NCI-H2107 treated with DMSO at 0.1 percent for 48 hours (cell line): ENCODE measurements at regions not wholly inside any gene's neighbourhood (a gene's known extent, or its start where the extent isn't known, plus 50 kb on each side); places are given as distances from the start of the nearest gene placed in this dataset.
A peak's percentile ranks its signal among the peaks of the same experiment; 100 is the strongest.

Source experiments
- DNase-seq: peaks from one replicate; lab custom pipeline; 2025; ENCODE audit not compliant: unreplicated experiment; lab: John Stamatoyannopoulos, UW

DNA sequence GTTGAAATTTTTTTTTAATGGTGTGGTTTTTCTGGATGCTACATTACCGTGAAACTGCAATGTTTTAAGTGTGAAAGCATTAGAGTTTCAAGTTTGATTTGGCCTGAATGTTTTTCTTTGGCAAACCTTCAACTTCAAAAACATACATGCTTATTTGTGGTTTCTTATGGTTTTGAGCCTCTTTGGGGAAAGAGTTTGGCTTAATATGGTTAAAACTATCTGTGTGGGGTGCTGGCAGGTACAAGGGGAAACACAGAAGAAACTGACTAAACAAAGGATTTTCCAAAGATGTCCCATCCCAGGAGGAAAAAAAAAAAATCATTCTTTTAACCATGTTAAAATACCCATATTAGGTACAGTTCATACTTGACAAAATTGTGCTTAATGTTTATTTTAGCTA, 121.1 kb downstream of the HGF start:
- no peak for DNase-seq

DNA sequence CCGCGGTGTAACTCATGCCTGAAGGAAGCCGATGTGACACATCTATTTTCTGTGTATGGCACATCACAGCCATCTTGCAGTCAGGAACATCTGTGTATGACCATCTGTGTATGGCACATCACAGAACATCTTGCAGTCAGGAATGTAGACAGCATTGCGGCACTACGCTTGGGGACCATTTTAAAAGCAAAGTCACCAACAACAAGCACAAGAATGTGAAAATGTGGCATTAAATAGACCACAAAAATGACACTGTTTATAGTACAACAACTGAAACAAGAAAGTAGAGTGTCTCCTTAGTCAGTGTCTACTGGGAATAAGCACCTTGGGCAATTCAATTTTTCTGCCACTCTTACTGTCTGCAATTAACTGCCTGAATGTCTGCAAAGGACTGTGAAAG, 124.4 kb downstream of the HGF start:
- DNase-seq, result no peak

DNA sequence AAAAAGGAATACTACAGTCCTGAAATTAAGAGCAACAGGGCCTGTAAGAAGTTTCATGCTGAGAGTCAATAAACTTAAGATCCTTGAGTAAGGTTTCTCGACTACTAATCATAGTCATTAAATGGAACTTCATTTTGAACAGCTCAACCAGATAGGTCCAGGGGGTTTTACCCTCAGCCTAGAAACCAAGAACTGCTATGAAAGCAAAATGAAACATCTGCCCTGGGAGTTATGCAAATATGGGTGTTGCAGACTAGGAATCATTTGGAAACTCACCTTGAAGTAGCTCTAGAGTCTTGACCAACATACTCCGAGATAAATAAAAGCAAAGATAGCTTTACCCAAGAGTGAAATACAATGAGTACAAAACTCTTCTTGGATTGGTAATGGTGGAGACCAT, 128.0 kb downstream of the HGF start:
- no peak for DNase-seq

DNA sequence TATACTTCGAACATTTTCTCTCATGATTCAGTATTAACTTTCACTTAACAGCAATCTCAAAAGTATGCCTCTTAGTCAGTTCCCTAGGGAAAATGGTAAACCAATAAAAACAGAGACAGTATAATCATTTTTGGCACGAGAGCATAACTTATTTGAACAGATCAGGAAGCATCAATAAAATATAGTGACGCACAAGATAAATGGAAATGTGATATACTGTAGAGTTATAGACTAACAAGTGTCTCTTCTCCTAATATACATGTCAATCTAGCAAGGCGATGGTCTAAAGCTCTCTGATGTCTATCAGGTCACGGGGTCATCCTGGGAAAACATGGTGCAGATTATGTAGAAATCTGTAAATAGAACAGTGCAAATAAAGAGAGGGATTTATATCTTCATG, 131.6 kb downstream of the HGF start:
- DNase-seq, result no peak

DNA sequence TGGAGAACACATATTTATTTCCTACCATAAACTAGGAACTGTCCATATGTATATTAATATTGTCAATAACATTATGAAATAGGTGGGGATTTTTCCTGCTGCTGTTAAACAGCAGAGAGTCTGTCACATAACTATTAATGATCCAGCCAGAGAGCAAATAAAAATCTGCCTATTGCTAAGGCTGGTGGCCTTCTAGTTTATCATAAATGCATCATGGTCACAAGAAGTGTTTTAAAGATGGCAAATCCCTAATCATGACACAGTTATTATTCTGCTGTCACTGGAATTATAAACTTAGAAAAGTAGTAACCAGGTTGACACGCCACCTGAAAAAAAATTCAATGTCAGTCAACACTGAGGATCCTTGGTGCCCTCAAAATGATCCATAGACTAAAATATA, 132.3 kb downstream of the HGF start:
- DNase-seq, result no peak

DNA sequence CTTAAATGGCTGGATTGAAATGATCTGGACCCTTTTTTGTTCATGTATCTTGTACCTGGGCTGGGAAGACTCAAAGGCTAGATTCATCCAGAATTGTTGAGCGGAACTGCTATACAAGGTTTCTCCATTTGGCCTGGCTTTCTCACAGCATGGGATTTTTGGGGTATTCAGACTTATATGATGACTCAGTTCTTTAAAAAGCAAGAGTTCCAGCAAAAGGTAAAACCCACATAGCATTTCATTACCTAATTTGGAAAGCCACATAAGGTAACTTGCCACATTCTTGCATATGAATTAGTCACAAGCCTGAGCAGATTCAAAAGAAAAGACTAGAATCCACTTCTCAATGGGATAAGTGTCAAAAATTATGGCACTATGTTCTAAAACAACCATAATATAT, 137.4 kb downstream of the HGF start:
- no peak for DNase-seq

DNA sequence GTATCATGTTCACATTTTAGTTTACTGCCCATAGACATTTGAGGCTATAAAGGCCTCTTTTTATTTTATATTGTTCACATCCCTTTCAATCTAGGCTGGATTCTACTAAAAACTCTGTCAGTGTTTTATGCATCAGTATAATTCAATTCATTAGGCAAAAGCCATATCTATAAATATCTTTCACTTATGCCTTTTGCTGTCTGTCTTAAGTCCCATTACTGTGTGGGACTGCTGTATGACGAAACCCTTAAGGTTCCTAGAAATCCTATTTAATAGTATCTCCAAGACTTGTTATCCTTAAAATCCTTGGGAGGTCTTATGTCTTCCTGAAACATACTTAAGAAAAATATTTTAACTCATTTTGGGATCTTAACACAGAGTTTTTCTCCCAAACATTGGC, 139.2 kb downstream of the HGF start:
- no peak for DNase-seq

DNA sequence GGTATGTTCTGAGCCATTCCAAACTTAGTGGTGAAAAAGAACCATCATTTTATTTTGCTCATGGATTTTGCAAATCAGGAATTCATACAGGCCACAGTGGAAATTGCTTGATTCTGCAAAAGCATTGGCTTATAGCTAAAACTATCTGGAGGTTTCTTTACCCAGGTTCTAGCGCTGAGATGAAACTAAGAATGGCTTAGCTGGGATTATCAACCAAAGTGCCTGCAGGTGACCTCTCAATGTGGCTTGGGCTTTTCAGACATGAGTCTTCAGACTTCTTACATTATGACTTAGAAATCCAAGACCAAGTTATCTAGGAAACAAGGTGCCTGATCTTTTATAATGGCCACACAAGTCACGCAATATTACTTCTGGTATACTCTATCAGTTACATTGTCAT, 140.1 kb downstream of the HGF start:
- no peak for DNase-seq

DNA sequence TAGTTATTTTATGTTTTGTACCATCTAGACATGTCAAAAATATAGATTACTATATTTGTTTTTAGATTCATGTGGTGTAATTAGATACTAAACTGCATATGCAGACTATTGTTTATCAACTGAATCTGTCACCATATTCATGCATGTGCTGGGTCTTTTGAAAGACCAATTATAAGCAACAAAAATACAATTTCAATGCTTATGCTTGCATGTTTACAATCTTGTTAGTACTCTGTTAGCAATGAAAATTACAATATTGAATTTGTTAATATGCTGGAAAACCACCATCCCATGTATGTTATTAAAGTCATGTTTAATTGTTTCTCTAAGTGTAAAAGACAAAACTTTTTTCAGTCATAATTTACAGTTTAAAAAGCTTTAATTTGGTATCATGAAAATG, 140.9 kb downstream of the HGF start:
- DNase-seq, result no peak

DNA sequence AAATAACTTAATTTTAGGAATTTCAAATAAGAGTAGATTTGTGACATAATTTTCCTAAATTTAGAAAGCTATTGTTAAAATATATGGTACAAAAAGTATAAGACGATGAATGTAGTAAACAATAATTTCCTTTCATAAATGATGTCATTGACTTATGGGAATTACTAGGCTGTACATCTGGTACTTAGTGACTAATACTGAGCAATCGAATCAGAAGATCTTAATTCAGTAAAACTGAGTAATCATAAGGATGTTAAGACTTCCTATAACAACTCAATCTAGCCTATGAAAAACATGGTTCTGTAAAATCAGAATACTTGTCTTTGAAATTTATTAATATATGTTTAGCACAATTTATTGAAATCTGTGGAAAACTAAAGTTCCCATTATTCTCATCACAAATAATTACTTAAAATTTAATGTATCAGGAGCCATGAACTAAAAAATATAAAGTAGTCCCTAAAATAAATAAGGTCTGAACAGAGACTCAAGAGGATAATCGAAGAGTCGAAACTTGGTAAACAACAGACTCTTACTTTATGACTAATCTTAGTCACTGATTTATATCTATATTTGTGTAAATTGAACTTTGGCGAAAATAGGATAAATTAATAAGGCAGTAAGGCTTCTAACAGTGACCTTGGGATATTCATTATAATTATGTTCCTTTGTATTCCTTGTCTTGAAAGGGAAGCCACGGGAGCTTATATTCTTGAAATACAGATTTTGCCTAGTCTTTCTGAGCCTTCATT, 142.1 kb downstream of the HGF start:
- no peak for DNase-seq

DNA sequence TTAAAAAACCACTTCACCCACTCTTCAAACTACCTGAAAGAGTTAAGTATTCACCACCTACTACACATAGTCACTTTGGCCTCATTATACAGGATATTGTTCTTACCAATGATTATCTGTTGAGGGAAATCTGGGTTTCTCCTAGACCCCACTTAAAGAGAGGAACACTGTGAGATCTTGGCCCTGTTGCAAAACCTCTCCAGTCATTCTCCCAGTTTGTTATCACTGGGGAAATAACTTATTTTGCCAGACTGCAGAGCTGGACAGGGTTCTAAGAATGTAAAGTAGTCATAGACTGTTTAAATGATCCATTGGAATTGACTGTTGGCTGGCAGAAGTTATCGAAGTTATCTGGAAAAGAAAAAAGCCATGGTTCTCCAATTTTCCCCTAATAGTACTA, 143.8 kb downstream of the HGF start:
- no peak for DNase-seq

DNA sequence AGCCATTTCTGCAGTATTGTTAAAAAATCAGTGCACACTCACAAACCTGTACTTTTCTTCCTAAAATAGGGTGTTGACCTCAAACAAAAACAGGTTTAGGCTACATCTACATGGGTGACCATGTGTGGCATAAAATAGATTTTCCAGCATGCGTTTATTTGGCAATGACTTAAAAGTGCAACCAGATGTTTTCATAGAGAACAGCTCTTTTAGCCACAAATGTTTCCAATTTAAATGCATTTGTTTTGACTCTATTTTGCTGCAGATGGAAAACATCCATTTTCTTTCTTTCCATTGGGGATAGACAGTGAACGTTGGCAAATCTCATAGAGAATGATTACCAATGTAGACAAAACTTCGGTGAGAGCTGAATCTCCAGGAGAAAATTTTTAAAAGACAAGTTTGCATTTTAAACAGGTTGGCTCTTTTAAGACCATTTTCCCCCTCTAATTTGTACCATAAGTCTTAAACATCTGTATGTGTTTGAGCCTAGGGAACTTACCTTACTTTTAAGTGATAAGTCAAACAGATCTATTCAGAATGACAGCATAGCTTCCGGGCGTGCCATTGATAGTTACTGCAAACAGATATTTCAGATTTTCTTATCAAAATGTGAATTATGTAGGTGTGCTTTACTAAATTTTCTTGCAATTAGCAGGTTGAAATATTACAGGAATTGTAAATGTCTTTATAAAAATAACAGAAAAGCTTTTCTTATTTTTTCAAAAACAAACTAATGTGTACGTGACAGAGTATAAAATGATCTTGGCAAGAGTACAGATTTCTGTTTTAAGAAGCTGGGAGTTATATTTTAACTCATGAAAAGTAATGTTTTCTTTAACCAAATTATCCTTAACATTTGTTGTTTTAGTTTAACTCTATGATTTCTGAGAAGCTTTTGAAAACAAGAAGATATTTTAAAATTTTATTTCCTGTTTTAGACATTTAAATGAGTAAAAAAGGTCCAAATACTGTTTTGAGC, 144.9 kb downstream of the HGF start:
- DNase-seq, result no peak

DNA sequence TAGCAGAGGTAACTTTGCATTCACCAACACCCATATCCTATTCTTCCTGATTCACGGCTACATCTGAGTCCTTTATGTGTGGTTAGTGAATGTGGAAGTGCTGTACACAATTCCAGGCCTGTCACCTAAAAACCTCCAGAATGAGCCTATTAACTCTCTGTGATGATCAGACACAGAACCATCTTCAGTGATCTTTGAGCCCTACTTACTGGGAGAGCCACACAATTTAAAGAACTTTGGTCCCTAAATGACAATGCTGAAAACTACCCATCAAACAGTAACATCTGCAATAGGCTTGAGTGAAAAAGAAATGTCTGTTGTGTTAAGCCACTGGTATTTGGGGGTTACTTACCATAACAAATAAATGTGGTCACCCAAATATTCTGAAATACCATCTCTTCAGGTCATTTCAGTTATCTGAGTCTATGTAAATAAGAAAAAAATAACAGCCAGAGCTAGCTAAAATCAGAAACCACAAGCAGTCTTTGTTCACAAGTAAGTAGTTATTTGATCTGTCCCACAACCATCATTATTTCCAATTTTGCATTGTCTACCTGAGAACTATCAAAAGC, 145.7 kb downstream of the HGF start:
- peak; percentile 86 for DNase-seq

DNA sequence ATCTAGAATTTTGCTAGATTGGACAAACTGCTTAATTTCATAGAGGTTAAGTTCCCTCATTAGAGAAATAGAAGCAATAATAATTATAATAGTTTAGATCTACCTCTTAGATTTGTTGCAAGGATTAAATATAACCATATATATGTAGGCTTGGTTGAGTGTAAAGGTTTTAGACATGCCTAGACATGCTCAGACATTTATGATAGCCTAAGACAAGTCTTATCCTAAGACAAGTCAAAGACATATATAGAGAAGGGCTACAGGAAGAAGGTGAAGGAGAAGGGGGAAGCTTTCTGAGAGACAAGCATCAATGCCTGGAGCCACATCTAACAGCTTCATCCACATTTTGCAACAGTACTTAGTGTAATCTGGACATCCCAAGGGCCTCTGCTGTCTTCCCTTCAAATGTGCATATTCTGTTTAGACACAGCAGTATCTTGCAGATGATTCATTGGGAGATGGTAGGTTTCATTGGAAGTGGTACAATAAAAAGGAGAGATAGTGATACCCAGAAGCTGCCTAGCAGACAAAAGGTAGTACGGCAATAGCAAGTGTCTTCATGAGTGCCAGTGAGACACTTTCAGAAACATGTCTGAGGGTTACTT, 146.5 kb downstream of the HGF start:
- DNase-seq, result no peak

DNA sequence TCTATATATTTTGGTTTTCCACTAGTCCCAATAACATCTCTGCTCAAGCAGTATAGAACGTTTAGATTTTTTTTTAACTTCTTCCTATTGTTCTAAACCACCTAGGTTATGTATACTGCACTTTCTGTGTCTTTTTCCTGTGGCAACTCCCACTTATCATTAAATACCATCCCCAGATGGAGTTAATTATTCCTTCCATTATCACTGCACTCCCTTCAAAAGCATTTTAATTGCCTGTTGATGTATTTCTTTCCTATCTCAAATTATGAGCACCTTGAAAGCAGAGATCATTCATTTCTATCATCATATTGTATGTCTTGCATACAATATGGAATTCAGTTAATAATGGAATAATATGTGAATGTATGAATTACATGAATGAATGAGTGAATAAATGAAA, 148.0 kb downstream of the HGF start:
- no peak for DNase-seq

DNA sequence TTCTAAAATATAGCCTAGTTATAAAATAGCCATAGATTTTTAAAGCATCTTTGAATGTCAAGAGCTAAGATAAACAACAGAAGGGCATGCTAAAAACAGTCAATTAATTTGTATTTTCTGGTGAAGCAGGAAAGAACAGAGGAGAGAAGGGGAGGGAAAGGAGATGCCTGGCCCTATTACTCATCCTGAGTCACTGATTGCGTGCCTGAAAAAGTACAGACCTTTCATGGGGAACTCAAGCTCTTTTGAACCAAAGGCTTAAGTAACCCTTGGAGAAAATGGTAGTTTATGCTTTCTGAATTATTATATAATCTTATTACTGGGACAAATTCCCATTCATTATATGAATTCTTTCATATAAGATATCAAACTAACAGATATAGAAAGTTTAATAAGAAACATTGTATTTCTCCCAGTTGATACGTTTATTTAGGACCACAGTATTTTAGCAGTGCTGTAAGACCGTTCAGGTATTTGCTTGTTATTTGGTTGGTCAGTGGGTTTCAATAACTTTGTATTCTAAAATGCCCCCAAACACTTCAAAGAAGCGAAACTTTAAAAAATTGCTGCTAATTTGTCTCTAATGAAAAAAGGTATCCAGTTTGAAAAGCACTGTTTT, 151.3 kb downstream of the HGF start:
- no peak for DNase-seq

DNA sequence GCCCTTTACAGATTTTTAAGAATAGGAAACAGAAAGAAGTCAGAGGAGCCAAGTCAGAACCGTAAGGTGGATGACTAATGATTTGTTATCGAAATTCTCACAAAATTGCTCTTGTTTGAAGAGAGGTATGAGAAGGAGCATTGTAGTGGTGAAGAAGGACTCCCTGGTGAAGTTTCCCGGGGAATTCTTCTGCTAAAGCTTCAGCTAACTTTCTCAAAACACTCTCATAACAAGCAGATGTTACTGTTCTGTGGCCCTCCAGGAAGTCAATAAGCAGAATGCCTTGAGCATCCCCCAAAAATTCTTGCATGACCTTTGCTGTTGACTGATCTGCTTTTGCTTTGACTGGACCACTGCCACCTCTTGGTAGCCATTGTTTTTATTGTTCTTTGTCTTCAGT, 152.9 kb downstream of the HGF start:
- no peak for DNase-seq

DNA sequence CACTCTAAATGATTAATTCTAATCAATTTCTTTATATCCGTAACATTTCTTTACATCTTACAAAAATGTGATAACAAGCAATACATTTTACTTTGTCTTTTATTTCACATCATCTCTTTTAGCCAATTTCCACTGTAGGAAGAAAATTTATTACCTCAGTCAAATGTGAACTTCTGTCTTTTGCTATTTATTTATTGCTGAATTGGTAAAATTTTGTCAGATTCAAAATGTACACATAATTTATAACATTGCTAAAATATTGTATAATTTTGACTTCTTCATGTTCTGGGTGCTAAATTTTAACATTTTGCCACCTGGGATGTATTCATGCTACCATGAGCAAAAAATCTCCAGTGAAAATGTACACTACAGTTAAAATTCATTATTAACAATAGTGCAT, 158.0 kb downstream of the HGF start:
- no peak for DNase-seq

DNA sequence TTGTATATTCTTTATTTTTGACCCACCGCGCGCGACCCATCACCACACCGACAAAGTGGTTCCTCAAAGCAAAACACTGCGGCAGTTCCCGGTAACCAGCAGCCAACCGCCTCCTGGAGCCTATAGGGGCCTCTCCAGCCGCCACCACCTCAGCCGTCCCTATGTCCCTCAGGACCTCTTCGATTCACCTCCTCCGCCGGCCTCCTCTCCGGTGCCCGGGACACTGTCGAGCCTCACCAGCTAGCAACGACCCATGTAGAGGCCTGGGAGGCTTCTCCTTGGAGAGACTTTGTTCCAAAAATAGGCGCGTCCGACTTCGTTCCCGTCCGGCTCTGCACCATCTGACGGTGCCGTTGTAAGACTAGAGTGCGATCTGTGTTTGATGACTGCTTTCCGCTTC, 158.8 kb downstream of the HGF start:
- DNase-seq, result no peak

DNA sequence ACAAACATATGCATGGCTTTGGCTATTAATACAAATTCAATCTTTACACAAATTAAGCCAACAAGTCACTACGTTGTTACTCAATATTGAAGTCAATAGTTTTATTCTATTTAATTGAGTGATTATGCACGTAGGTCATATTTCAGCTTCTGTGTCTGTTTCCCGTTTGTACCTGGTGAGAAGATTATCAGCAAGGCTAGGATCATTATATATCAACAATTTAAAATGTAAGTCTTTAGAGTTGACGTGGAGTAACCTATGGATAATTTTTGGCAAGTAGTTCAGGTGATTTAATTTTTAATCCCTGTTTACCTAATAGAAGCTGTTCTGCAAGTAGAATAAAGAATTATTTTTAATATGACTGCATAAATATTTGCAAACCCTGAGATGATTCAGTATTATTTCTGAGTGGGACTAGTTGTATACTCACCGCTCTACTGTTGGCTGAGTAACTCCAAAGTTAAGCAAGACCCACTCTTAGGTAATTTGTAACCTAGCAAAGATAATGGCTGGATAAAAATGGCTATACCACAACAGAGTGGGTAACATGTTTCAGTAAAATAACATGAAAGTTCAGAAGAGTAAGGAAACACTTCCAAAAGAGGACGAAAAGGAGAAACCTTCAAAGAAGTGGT, 161.0 kb downstream of the HGF start:
- no peak for DNase-seq

DNA sequence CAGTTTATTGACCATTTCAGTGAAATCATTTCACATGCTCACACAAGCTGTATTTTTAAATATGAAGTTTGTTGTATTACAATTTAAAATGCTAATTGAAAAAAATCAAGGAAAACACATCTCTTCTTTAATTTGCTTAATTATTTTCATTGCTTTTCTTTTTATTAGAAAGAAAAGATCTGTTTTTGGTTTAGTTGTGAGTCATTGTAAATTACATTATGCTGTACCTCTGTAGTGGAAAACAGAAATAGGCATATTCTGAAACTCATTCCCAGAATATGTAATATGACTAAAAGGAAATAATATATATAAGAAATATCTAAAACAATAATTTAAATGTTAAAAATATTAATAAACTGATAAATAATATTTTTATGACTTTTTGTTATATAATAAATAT, 161.9 kb downstream of the HGF start:
- DNase-seq, result no peak
